ENCODE measurements at regions not wholly inside any gene's neighbourhood (a gene's known extent, or its start where the extent isn't known, plus 50 kb on each side); places are given as distances from the start of the nearest gene placed in this dataset.

DNA sequence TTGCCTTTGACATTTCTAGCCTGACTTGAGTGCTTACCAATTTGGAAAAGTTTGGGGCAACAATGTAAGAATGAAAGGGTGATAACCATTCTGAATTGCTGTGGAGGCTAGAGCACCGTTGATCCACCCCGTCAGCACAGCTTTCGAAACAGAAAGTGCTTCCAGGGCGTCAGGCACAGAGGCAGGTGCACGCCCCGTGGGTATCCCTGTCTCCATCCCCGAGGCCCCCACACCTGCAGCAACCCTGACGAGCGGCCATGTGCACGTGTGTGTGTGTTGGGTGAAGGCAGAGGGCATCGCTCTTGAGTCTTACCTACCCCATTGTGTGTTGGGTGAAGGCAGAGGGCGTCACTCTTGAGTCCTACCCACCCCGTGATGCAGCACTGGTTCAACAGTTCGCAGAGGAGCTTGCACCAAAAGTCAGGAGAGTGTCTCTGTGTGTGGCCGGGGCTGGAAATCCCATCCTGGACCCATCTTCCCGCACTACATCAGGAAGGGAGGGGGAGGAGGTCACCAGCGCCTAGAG, 404.5 kb downstream of the BRD1 start:
- TF ChIP-seq, protein P1, sequence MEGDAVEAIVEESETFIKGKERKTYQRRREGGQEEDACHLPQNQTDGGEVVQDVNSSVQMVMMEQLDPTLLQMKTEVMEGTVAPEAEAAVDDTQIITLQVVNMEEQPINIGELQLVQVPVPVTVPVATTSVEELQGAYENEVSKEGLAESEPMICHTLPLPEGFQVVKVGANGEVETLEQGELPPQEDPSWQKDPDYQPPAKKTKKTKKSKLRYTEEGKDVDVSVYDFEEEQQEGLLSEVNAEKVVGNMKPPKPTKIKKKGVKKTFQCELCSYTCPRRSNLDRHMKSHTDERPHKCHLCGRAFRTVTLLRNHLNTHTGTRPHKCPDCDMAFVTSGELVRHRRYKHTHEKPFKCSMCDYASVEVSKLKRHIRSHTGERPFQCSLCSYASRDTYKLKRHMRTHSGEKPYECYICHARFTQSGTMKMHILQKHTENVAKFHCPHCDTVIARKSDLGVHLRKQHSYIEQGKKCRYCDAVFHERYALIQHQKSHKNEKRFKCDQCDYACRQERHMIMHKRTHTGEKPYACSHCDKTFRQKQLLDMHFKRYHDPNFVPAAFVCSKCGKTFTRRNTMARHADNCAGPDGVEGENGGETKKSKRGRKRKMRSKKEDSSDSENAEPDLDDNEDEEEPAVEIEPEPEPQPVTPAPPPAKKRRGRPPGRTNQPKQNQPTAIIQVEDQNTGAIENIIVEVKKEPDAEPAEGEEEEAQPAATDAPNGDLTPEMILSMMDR (IDR thresholded peaks at IDR 0.05; ENCODE audit: low read depth, low read length), result no peak
- no peak for TF ChIP-seq POLR2A (IDR thresholded peaks at IDR 0.05; ENCODE audit: extremely low read depth, insufficient read length)
- TF ChIP-seq, protein P2, sequence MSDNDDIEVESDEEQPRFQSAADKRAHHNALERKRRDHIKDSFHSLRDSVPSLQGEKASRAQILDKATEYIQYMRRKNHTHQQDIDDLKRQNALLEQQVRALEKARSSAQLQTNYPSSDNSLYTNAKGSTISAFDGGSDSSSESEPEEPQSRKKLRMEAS (IDR thresholded peaks at IDR 0.05; ENCODE audit: low read depth, low read length), result no peak

Measured in NB4 (cell line).